ENCODE measurements at regions not wholly inside any gene's neighbourhood (a gene's known extent, or its start where the extent isn't known, plus 50 kb on each side); places are given as distances from the start of the nearest gene placed in this dataset.

GRCh38 chr18:39825485-39826150, 2129.4 kb upstream of the PIK3C3 start:
- TF ChIP-seq TAF1 (IDR thresholded peaks at IDR 0.05; ENCODE audit: borderline replicate concordance, insufficient read depth, low read length): no peak
- TF ChIP-seq POLR2AphosphoS5 (IDR thresholded peaks at IDR 0.05; ENCODE audit: low read depth, low read length): no peak
- no peak for TF ChIP-seq FOXP2 (optimal IDR thresholded peaks at IDR 0.05; ENCODE audit: borderline replicate concordance, extremely low read depth, extremely low read length, insufficient read depth)

Data from PFSK-1 (cell line).